ENCODE measurements at regions not wholly inside any gene's neighbourhood (a gene's known extent, or its start where the extent isn't known, plus 50 kb on each side); places are given as distances from the start of the nearest gene placed in this dataset.
"Not testable (repeated sequence)": the region's sequence is repeated elsewhere in the genome, so short reads cannot be mapped to it uniquely, and the experiment has no call there.

DNA sequence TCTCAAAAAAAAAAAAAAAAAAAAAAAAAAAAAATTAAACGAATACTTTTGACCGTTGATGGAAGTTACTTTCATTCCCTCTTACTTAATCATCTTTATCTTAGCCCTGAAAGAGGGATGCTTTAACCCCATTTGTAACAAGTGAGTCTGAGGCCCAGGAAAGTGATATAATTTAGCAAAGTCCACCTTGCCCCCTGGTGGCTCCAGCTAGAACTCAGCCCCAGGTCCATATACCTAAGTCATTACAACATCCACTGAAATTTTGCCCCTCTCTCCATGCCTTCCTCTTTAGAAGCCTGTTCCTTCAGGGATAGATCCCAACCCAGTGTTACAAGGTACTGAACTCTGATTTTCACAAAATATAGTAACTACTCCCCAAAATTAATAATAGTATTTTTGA lies 116.3 kb upstream of the KRTAP5-11 start:
- WGBS (ENCODE audit: insufficient coverage): no CpG with 5 or more reads among the region's 2 CpGs
- H3K36me3 ChIP-seq (ENCODE audit: control insufficient read depth, insufficient read depth, low read length): not testable (repeated sequence)

DNA sequence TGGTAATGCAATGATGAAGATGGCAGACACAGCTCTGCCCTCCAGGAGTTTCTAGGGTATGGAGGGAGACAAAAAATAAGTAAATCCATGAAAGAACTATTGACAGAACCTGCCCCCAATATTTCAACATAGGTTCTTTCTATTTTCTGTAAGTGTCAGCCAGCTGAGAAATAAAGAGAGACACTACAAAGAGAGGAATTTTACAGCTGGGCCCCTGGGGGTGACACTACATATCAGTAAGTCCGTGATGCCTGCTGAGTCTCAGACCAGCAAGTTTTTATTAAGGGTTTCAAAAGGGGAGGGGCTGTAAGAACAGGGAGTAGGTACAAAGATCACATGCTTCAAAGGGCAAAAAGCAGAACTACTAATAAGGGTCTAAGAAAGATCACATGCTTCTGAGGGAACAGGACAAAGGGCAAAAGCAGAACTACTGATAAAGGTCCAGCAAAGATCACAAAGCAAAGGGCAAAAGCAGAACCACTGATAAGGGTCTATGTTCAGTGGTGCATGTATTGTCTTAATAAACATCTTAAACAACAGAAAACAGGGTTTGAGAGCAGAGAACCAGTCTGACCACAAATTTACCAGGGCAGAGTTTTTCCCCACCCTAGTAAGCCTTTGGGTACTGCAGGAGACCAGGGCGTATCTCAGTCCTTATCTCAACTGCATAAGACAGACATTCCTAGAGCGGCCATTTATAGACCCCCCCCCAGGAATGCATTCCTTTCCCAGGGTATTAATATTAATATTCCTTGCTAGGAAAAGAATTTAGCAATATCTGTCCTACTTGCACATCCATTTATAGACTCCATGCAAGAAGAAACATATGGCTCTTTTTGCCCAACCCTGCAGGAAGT lies 119.0 kb upstream of the KRTAP5-11 start:
- H3K4me3 ChIP-seq (ENCODE audit: low read depth, low read length); DNase-seq (ENCODE audit: low read depth in 4 of 6, low spot score in 6 of 6); H3K27me3 ChIP-seq (ENCODE audit: control insufficient read depth, insufficient read depth, low read length); H3K36me3 ChIP-seq (ENCODE audit: control insufficient read depth, insufficient read depth, low read length); H3K4me1 ChIP-seq (ENCODE audit: control insufficient read depth, insufficient read depth, low read length); H3K9me3 ChIP-seq (ENCODE audit: control insufficient read depth, insufficient read depth, low read length); H3K27ac ChIP-seq (ENCODE audit: low read depth, low read length): not testable (repeated sequence)
- WGBS (ENCODE audit: insufficient coverage): no CpG with 5 or more reads among the region's 3 CpGs

More for the DNA sequence above, 116.3 kb upstream of the KRTAP5-11 start:
- not testable (repeated sequence) for DNase-seq (ENCODE audit: low read depth in 4 of 6, low spot score in 6 of 6); H3K27me3 ChIP-seq (ENCODE audit: control insufficient read depth, insufficient read depth, low read length); H3K4me3 ChIP-seq (ENCODE audit: low read depth, low read length); H3K9me3 ChIP-seq (ENCODE audit: control insufficient read depth, insufficient read depth, low read length); H3K27ac ChIP-seq (ENCODE audit: low read depth, low read length); H3K4me1 ChIP-seq (ENCODE audit: control insufficient read depth, insufficient read depth, low read length)

- H3K4me3 ChIP-seq (ENCODE audit: low read depth, low read length); H3K36me3 ChIP-seq (ENCODE audit: control insufficient read depth, insufficient read depth, low read length); DNase-seq (ENCODE audit: low read depth in 4 of 6, low spot score in 6 of 6); H3K27me3 ChIP-seq (ENCODE audit: control insufficient read depth, insufficient read depth, low read length); H3K27ac ChIP-seq (ENCODE audit: low read depth, low read length); H3K9me3 ChIP-seq (ENCODE audit: control insufficient read depth, insufficient read depth, low read length); H3K4me1 ChIP-seq (ENCODE audit: control insufficient read depth, insufficient read depth, low read length): not testable (repeated sequence)
- no CpG with 5 or more reads among the region's 3 CpGs for WGBS (ENCODE audit: insufficient coverage)
Measured at GRCh38 chr11:71705086-71705737, 122.5 kb upstream of the KRTAP5-11 start.

DNA sequence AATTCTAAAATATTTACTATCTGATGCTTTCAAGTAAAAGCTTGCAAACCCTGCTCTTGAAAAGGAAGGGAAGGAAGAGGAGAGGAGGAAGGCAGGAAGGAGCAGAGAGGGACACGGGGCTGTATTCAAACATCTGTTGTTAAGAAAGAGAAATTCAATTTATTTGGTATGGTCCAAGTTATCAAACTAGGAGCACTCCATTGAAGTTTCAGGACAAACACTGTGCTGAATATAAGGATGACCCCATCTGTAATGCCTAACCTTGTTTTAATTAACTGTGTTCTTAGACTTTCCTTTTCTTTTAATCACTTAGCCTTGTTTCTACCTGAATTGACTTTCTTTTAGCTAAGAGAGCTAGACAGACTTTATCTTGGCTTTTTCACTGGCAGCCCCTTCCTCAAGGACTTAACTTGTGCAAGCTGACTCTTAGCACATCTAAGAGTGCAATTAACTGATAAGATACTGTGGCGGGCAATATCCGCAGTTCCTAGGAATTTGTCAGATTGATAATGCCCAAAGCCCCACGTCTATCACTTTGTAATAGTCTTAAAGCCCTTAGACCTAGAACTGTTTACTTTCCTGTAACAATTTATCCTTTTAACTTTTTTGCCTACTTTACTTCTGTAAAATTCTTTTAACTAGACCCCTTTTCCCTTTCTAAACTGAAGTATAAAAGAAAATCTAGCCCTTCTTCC lies 123.2 kb upstream of the KRTAP5-11 start:
- not testable (repeated sequence) for H3K9me3 ChIP-seq (ENCODE audit: control insufficient read depth, insufficient read depth, low read length); H3K27ac ChIP-seq (ENCODE audit: low read depth, low read length); H3K27me3 ChIP-seq (ENCODE audit: control insufficient read depth, insufficient read depth, low read length); DNase-seq (ENCODE audit: low read depth in 4 of 6, low spot score in 6 of 6); H3K4me3 ChIP-seq (ENCODE audit: low read depth, low read length); H3K4me1 ChIP-seq (ENCODE audit: control insufficient read depth, insufficient read depth, low read length); H3K36me3 ChIP-seq (ENCODE audit: control insufficient read depth, insufficient read depth, low read length)
- 100% methylated on average over 1 of the region's 4 CpGs for WGBS (ENCODE audit: insufficient coverage)

- H3K27ac ChIP-seq (ENCODE audit: low read depth, low read length); H3K4me1 ChIP-seq (ENCODE audit: control insufficient read depth, insufficient read depth, low read length); DNase-seq (ENCODE audit: low read depth in 4 of 6, low spot score in 6 of 6); H3K9me3 ChIP-seq (ENCODE audit: control insufficient read depth, insufficient read depth, low read length); H3K27me3 ChIP-seq (ENCODE audit: control insufficient read depth, insufficient read depth, low read length); H3K4me3 ChIP-seq (ENCODE audit: low read depth, low read length); H3K36me3 ChIP-seq (ENCODE audit: control insufficient read depth, insufficient read depth, low read length): not testable (repeated sequence)
- 82% methylated on average over 8 of the region's 12 CpGs for WGBS (ENCODE audit: insufficient coverage)
Measured at GRCh38 chr11:71707083-71707482, 124.4 kb upstream of the KRTAP5-11 start.

DNA sequence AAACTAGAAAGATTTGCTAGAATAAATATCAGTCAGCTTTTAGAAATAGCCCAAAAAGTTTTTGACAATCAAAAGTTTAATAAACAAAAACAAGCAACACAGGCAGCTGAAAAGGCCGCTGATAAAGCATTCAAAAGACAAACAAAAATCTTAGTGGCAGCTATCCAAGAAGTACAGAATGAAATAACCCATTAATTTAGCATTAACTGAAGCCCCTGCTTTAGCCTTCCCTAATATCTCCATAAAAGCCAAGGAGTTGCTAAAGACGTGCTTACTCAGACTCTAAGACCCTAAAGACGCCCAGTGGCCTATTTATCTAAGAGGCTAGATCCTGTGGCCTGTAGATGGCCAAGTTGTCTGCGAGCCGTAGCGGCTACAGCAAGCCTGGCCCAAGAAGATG lies 123.5 kb upstream of the DEFB108B start:
- H3K9me3 ChIP-seq (ENCODE audit: control insufficient read depth, insufficient read depth, low read length); H3K4me3 ChIP-seq (ENCODE audit: low read depth, low read length); H3K27me3 ChIP-seq (ENCODE audit: control insufficient read depth, insufficient read depth, low read length); H3K4me1 ChIP-seq (ENCODE audit: control insufficient read depth, insufficient read depth, low read length); H3K36me3 ChIP-seq (ENCODE audit: control insufficient read depth, insufficient read depth, low read length); DNase-seq (ENCODE audit: low read depth in 4 of 6, low spot score in 6 of 6); H3K27ac ChIP-seq (ENCODE audit: low read depth, low read length): not testable (repeated sequence)
- 29% methylated on average over 4 of the region's 6 CpGs for WGBS (ENCODE audit: insufficient coverage)

DNA sequence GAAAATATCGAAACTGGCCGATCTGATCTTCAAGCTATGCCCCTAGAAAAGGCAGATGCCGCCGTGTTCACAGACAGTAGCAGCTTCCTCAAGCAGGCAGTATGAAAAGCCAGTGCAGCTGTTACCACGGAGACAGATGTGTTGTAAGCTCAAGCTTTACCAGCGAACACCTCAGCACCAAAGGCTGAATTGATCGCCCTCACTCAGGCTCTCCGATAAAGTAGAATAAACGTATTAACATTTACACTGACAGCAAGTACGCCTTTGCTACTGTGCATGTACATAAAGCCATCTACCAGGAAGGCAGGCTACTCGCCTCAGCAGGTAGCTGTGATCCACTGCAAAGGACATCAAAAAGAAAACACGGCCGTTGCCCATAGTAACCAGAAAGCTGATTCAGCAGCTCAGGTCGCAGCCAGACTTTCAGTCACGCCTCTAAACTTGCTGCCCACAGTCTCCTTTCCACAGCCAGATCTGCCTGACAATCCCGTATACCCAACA lies 122.8 kb upstream of the DEFB108B start:
- not testable (repeated sequence) for H3K36me3 ChIP-seq (ENCODE audit: control insufficient read depth, insufficient read depth, low read length); H3K27ac ChIP-seq (ENCODE audit: low read depth, low read length); H3K27me3 ChIP-seq (ENCODE audit: control insufficient read depth, insufficient read depth, low read length); H3K4me1 ChIP-seq (ENCODE audit: control insufficient read depth, insufficient read depth, low read length); H3K4me3 ChIP-seq (ENCODE audit: low read depth, low read length); H3K9me3 ChIP-seq (ENCODE audit: control insufficient read depth, insufficient read depth, low read length)
- peak in 3 of 6 donors; percentile 13 to 75 (median 47) for DNase-seq (ENCODE audit: low read depth in 4 of 6, low spot score in 6 of 6)
- 8% methylated on average over 10 of the region's 16 CpGs for WGBS (ENCODE audit: insufficient coverage)

DNA sequence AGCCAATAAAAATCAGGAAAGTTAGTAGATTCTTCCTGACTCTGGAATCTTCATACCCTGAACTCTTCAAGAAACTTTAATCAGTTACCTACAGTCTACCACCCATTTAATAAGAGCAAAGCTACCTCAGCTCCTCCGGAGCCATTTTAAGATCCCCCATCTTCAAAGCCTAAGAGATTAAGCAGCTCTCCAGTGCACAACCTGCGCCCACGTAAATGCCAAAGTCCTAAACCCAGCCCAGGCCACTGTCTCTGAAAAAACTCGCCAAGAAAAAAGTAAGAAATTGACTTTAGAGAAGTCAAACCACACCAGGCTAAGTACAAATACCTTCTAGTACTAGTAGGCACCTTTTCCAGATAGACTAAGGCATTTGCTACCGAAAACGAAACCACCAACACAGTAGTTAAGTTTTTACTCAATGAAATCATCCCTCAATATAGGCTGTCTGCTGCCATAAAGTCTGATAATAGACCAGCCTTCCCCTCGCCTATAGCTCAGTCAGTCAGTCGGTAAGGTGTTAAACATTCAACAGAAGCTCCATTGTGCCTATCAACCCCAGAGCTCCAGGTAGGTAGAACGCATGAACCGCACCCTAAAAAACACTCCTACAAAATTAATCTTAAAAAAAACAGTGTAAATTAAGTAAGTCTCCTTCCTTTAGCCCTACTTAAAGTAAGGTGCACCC lies 122.2 kb upstream of the DEFB108B start:
- not testable (repeated sequence) for H3K27me3 ChIP-seq (ENCODE audit: control insufficient read depth, insufficient read depth, low read length); H3K4me1 ChIP-seq (ENCODE audit: control insufficient read depth, insufficient read depth, low read length); DNase-seq (ENCODE audit: low read depth in 4 of 6, low spot score in 6 of 6); H3K4me3 ChIP-seq (ENCODE audit: low read depth, low read length); H3K27ac ChIP-seq (ENCODE audit: low read depth, low read length); H3K9me3 ChIP-seq (ENCODE audit: control insufficient read depth, insufficient read depth, low read length); H3K36me3 ChIP-seq (ENCODE audit: control insufficient read depth, insufficient read depth, low read length)
- 82% methylated on average over 6 of the region's 10 CpGs for WGBS (ENCODE audit: insufficient coverage)

GRCh38 chr11:71712350-71712749 lies 120.7 kb upstream of the DEFB108B start:
- not testable (repeated sequence) for H3K27ac ChIP-seq (ENCODE audit: low read depth, low read length); H3K4me1 ChIP-seq (ENCODE audit: control insufficient read depth, insufficient read depth, low read length); H3K36me3 ChIP-seq (ENCODE audit: control insufficient read depth, insufficient read depth, low read length); H3K9me3 ChIP-seq (ENCODE audit: control insufficient read depth, insufficient read depth, low read length); H3K4me3 ChIP-seq (ENCODE audit: low read depth, low read length); DNase-seq (ENCODE audit: low read depth in 4 of 6, low spot score in 6 of 6); H3K27me3 ChIP-seq (ENCODE audit: control insufficient read depth, insufficient read depth, low read length)
- WGBS (ENCODE audit: insufficient coverage): no CpG with 5 or more reads among the region's 2 CpGs

Measured in spinal cord (tissue), 9 donors.